ENCODE measurements at regions not wholly inside any gene's neighbourhood (a gene's known extent, or its start where the extent isn't known, plus 50 kb on each side); places are given as distances from the start of the nearest gene placed in this dataset.
"Not testable (repeated sequence)": the region's sequence is repeated elsewhere in the genome, so short reads cannot be mapped to it uniquely, and the experiment has no call there.

DNA sequence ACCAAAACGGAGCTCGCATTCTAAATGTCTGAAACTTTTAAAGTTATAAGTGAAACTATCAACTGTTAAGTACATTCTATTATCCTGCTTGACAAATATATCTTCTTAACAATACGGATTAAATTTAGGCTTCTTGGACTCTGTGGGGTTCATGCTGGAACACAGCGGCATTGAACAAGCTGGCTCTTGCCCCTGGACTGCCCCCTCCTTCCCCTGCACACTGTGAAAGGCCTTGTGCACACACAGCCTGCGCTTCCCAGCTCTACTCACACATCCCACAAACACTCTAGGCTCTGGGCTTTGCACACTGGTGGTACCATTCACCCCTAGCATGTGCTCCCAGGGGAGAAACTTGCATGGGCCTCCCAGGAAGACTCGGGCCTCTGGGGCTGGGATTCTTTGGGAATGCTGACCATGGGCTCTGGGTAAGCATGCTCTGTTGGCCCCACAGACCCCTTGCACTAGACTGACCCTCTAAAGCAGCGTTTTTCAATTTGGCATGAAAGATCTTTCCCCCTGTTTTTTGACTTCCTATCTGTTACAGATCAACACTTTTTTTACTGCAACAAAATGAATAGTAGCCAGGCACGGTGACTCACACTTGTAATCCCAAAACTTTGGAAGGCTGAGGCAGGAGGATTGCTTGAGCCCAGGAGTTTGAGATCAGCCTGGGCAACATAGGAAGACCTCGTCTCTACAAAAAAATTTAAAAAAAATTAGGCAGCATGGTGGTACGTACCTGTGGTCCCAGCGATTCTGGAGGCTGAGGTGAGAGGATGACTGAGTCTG is 96.2 kb upstream of the CPM start:
- no peak for DNase-seq (ENCODE audit: low read depth)

DNA sequence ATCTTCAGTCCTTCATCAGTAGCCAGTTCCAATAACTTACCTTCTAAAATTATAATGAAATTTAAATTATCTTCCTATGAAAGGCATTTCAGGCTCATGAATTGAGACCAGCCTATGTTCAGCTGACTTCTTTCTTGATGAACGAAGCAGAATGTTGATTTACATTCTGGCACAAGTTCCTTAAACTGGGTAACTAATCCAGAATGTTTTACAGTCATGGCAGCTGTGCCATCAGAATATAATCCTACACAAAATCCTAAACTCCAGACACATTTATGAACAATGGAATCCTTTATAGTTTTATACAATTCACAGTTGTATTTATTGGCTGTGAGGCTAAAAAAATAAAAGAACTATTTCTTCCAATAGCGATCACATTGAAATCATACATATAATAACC is 97.3 kb upstream of the CPM start:
- no peak for DNase-seq (ENCODE audit: low read depth)

DNA sequence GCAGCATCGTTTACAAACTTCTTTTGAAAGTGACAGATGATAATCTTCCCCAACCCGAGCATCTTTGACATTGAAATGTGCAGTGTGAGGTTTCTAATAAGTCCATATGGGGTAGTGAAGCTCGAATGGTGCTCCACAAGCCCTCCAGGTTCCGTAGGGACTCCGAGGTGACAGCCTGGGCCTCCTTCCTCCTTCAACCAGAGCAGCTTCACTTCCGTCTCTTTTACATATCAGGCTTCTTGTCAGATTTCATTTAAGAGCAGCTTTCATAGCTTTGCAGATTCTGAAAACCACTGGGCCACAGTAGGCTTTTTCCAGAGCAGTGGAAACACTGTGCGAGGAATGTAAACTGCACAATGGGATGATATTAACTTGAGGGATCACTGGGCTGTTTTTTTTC is 103.6 kb upstream of the CPM start:
- no peak for DNase-seq (ENCODE audit: low read depth)

DNA sequence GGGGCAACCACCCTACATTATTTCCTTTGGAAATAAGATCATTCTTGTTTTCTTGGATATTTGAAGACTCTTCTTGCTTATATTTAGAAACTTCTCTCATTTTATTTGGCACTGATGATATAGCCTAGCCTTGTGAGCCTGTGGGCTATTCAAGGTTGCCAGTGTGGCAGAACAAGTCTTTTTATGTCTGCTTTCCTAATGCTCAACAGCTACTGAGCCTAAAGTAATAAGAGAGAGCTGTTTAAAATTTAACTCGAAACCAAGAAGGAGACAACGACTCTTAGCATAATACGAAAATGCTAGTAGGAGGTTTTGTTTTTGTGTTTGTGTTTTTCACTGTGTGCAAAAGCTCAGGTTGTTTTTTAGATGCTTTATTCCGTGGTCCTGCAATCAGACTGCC is 104.0 kb upstream of the CPM start:
- DNase-seq (ENCODE audit: low read depth) = no peak

DNA sequence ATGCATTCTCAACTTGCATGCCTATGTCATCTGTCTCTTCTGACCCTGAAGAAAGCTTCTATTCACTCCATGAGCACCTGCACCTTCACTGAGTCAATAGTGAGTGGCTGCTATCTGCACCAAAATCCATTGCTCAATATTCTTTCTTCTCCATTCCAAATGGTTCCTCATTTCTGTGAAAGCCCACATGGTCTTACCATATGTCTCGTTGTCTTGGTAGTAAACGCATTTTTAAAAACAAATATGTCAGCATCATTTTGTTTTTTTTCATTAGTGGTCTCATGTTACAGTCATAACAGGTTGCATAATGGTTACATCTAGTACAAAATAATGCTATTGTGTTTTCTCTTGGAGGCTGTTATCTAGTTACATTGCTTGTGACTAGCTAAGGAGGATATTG is 106.9 kb upstream of the CPM start:
- DNase-seq (ENCODE audit: low read depth) = no peak

DNA sequence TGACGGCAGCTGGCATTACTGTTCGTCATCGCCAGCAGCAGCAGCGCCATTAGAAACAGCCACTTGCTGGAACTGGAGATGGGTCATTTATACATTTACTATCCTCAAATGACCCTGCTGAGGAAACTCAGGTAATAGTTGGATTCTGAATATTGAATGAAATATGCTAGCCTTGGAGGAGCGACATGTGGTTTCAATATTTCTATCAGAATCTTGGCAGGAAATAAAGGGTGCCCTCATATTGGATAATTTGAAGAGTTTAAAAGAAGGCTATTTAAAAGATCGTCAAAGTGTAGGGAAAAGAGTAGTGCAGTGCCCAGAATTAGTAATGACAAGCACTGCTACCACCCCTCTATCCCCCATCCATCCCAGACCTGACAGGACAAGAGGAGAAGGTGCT is 109.6 kb upstream of the CPM start:
- no peak for DNase-seq (ENCODE audit: low read depth)

DNA sequence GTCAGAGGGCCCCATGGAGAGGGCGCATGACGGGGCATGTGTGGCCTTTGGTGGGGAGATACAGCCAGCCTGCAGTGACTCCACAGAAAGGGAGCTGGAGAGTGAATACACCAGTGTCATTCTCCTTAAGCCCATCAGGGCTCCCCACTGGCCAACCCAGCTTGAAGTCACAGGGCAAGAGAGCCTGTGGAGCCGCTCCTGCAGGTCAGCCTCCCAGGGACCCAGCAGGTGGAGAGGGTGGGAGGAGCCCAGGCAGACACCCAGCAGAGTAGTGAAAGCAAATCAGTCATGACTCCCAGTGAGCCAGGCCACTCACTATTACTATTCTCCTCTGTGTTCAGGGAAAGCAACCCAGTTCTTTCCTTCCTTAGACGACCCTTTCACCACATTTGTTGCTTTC is 110.0 kb upstream of the CPM start:
- no peak for DNase-seq (ENCODE audit: low read depth)

DNA sequence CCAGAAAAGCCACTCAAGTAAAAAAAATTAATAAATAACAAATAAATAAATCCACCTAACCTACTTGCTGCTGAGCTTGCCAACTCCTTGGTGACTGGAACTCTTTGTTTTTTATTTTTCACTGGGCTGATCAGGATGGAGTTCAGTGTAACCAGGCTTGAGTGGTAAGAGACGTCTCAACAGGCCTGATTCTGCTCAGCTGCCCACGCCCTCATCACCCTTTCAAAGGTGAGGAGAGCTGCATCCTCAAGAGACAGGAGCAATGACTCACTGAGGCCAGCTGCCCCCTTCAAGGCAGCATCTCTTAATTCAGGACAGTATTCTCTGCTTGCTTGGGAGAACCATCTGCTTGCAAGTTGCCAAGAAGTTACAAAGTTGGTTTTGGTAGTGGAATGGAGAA is 111.9 kb upstream of the CPM start:
- DNase-seq (ENCODE audit: low read depth) = no peak

DNA sequence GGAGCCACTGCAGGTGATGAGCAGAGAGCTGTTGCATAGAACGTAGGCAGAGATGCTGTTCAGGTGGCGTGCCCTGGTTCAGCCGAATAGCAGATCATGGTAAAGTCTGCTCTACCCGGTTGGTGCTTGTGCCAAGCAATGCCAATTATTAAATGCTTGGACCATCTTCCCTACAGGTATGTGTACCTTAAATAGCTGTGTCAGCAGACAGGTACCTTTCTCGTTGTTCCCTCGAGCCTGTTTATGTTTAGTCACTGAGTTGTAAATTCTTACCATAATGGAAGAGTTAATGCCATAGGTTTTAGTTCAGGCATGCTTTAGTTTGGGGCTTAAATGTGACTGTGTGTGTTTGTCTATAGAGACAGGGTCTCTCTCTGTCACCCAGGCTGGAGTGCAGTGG is 112.5 kb upstream of the CPM start:
- no peak for DNase-seq (ENCODE audit: low read depth)

DNA sequence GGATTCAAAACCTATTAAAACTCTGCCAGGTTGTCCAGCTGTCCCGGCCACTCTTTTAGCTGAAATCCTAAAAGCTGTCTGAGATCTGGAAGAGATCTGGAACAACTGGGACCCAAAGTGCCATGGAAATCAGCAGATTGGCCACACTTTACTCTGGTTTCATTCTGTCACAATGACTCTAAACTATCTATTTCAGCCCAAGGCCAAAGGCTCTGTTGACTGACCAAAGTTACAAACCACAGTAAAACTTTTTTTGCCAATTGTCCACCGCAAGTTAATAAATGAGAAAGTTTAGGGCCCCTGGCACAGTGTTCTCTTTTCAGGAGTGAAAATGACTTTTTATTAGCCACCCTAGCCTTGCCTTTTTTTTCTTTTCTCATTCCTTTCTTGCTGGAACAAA is 113.4 kb upstream of the CPM start:
- DNase-seq (ENCODE audit: low read depth) = no peak

DNA sequence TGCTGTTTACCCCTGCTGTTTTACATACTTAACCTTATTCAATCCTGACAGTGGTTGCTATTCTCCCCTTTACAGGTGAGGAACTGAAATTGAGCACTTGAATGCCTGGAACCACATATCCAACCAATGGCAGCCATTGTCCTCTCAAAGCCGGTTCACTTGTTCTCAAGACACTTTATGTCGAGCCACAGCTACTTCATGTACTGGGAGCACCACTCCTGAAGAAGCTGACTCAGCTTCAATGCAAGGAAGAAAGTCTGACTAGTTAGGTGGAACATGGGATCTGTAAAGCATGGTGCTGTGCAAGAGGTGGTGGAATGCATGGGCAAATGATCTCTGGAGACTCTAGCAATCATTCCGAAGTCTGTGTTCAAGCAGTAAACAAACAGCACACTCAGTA is 113.9 kb upstream of the CPM start:
- DNase-seq (ENCODE audit: low read depth) = no peak

DNA sequence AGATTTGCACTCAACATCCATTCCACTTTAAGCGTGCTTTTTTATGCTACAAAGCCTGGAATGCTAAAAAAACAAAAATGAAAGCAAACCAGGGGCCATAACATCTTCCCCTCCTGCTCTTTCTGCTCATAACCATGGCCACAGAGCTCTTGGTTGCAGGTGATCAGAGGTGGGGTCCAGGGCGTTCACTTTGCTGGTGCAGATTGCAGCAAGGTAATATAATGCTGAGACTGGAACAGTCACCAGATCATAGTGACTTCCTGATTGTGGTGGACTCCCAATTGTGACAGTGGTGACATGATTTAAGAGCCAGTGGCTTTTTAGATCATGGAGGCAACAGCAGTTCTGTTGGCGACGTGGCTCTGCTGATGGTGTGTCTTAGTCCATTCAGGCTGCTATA is 115.0 kb upstream of the CPM start:
- DNase-seq (ENCODE audit: low read depth) = no peak

DNA sequence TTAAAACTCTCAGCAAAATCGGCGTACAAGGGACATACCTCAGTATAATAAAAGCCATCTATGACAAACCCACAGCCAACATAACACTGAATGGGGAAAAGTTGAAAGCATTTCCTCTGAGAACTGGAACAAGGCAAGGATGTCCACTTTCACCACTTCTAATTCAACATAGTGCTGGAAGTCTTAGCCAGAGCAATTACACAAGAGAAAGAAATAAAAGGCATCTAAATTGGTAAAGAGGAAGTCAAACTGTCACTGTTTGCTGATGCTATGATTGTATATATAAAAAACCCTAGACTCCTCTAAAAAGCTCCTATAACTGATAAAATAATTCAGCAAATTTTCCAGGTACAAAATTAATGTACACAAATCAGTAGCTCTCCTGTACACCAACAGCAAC is 116.9 kb upstream of the CPM start:
- not testable (repeated sequence) for DNase-seq (ENCODE audit: low read depth)

DNA sequence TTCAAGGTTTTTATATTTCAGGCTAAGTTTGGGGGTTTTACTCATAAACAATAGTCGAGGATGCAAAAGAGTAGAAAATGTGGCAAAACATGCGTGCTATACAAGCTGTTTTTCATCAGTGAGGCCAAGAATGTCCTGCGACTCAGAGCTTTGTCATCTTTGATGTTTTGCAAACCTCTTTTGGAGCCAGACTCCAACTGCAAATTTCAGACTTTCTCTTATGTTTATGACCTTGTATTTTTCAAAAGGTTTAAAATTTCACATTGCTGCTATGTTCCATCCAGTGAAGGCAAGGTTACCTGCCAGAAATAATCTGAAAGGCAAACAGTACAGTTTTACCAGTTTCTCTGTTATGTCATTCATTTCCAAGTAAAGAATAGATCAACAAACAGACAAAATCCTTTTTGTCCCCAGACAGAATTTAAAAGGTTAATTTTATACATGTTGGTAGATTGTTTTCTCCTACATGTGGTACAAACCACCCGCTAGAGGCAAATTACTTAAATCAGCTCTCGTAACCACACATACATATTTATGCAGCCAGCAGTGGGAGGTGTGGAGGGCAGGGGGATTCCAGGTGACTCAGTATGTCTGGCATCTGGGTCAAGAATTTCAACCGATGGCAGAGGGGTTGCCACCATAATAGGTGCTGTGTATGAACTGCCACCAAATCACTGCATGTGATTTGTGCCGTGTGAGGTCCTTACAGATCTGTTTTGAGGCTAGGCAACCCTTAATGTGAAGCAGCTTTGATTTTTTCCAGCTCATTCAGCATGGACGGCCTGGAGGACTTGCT is 119.8 kb upstream of the CPM start:
- DNase-seq (ENCODE audit: low read depth) = no peak

DNA sequence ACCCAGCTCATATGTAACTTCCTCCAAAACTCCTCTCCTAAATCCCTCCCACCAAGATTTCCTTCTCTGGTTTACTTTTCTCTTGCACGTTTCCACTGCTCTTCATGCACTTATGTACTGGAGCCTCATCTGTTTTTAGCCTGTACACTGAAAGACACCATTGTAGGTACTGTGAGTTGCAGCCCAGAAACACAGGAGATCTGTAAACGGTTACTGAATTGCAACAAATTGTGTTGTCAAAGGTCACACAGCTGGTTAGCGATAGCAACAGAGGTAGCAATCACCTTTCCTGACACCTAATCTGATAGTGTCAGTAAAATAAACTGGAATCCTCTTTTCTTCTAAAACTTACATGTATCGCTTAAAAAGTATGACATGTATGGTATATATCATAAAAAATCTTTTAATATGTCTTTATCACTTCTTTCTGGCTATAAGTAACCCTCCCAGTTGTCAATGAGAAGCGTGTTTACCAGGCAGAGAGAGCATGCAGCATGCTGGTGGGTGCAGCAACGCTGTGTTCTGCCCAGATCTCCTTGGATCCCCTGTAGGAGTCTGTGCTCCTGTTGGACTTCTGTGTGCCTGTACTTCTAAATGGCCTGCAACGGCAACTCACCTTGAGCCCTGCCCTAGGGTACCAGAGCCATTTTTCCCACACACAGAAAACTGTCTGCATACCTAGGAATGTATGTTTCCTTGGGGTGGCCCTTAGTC is 121.5 kb upstream of the CPM start:
- no peak for DNase-seq (ENCODE audit: low read depth)

DNA sequence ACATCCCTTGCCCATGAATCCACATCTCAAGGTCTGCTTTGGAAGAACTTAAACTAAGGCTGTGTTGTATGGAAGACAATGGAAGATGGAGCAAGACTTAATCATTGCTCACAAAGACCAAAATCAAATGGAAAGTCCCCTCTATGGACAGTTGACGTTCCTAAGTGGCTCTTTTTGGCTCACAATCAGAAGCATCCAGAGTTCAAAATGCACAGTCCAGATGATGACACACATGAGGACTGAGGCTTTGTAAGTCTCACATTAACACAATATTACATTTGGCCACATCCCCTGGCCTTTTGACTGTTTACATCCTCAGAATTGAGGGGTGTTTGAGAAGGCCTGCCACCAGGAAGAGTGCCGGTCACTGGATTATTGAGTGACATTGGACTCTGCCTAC is 122.3 kb upstream of the CPM start:
- DNase-seq (ENCODE audit: low read depth) = no peak

DNA sequence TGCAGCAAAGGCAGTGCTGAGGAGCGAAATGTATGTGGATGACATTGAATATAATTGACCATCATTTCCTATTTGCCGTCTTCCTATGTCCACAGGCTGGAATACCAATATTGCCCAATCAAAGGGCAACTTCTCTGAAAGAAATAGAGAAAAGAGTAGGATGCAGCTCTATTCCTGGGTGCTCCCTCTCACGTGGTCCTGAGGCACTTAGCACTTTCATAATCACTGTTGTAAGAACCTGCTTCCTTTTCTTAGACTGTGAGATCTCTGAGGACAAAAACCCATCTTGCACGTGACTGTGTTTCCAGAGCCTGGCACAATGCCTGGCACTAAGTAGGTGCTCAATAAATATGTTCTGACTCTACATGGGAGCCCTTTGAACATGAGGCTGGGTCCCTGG is 122.7 kb upstream of the CPM start:
- DNase-seq (ENCODE audit: low read depth) = no peak

DNA sequence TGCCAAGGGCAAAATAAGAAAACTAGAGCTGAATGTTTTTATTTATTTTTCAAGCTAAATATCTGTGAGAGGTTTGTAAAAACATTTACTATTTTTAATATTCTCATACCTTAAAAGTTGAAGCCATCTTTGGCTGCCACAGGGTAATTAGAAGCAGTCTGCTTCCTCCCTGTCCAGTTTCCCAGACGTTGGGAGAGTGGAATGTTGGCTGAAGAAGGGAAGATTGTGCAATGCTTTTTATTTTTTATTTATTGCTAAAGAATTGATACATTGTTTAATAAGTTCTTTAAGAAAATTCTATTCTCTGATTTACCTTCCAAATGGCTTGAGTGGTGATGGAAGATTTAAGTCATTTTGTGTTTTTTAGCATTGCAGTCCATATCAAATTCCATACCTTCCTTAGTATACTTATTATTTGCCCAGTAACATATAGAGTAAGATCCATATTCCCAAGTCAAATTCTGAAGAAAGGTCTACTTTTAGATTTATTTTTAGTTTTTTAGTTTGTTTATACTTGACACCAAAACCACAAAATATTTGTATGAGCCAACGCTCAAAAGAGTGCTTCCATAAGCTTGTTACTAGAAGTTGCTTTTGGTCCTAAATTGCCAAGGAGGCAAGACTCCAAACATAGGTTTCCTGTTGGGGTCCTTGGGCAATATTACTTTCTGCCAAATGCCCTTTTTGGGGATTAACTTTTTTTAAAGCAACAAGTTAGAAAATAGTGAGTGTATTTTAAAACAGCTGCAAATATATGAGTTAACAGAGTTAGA is 124.0 kb upstream of the CPM start:
- no peak for DNase-seq (ENCODE audit: low read depth)

DNA sequence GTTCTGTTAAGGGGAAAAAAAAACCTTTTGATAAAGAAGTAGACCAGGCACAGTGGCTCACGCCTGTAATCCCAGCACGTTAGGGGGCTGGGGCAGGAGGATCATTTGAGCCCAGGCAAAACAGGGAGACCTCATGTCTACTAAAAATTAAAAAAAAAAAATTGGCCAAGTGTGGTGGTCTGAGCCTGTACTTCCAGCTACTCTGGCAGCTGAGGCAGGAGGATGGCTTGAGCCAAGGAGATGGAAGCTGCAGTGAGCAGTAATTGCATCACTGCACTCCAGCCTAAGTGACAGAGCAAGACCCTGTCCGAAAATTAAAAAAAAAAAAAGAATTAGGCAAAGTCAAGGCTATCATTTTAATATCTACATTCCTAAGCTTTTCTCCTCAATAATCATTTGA is 124.8 kb upstream of the CPM start:
- no peak for DNase-seq (ENCODE audit: low read depth)

DNA sequence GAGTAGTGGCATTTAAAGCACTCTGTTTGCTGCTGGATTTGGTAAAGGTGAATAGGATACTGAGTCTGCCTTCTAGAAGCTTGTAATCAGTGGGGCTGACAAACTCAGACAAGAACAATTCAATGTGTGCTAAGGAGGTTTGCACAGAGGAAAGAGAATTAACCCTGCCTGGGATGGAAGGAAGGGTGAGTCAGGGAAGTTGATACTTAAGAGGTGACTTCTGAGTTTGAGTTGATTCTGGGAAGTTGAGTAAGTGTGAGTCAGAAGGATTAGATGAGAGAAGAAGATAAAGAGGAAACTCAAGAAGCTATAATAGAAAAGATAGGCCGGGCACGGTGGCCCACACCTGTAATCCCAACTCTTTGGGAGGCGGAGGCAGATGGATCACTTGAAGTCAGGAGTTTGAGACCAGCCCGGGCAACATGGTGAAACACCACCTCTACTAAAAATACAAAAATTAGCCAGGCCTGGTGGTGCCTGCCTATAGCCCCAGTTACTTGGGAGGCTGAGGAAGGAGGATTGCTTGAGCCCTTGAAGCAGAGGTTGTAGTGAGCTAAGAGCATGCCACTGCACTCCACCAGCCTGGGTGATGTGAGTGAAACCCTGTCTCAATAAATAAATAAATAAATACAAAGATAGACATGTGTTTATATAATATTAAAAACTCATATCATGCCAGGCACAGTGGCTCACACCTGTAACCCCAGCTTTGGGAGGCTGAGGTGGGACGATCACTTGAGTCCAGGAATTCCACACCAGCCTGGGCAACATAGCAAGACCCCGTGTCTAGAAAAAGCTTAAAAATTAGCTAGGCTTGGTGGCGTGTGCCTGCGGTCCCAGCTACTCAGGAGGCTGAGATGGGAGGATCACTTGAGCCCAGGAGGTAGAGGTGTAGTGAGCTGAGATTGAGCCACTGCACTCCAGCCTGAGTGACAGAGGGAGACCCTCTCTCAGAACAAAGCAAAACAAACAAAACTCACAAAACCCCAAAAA is 126.8 kb upstream of the CPM start:
- DNase-seq (ENCODE audit: low read depth) = no peak

DNA sequence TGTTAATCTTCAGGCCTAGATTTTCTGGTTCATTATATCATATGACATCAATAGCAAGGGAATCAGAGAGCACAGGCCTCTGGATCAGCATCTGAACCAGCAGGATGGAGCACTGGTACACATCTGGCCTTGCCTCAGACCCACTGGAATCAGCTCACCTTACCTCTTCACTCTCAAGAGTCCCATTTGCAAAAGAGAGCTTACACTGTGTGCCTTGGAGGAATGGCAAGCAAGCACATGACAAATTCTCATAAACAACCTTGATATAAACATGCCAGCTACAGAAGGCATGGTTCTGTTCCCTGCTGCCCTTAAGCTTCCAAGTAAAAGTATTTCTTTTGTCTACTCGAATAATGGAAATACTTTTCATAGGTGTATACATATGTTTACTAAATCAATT is 128.6 kb upstream of the CPM start:
- DNase-seq (ENCODE audit: low read depth) = no peak

Data from forelimb muscle (tissue), 1 donor.